ENCODE measurements at regions not wholly inside any gene's neighbourhood (a gene's known extent, or its start where the extent isn't known, plus 50 kb on each side); places are given as distances from the start of the nearest gene placed in this dataset.

DNA sequence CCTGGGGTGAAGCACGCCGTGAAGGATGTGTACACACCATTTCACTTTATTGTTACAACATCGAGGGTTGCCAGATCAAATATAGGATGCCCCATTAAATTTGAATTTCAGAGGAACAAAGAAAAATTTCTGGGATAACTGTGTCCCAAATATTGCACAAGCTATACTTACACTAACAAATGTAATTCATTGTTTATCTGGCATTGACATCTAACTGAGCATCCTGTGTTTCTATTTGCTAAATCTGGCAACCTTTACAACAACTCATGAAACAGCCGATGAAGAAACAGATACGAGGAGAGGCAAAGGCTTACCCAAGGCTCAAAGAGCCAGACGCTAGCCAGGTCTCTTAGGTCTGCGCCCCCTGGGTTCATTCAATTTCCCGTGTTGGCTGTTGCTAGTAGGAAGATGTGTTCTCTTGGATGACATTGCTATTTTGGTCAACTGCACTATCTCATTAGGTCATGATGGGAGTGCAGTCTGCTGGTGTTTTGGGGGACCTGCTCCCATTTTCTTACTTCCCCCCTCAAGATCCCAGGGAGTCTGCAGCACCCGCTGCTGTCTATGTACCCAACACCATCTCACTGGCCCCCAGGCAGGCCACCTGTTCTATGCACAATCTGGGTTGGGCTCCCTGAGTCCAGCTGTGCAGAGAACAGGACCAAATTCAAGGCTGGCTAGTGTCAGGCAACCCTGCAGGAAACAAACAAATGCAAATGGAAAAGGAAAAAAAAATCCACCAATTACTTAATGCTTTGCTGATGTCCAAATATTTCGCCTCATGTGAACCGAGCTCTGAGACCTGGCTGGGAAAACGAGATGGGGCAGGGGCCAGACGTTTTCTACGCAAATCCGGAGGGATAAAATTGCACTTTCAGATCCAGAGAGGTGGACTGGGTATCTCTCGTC, 560.9 kb downstream of the MIAT start:
- TF ChIP-seq, protein P1, sequence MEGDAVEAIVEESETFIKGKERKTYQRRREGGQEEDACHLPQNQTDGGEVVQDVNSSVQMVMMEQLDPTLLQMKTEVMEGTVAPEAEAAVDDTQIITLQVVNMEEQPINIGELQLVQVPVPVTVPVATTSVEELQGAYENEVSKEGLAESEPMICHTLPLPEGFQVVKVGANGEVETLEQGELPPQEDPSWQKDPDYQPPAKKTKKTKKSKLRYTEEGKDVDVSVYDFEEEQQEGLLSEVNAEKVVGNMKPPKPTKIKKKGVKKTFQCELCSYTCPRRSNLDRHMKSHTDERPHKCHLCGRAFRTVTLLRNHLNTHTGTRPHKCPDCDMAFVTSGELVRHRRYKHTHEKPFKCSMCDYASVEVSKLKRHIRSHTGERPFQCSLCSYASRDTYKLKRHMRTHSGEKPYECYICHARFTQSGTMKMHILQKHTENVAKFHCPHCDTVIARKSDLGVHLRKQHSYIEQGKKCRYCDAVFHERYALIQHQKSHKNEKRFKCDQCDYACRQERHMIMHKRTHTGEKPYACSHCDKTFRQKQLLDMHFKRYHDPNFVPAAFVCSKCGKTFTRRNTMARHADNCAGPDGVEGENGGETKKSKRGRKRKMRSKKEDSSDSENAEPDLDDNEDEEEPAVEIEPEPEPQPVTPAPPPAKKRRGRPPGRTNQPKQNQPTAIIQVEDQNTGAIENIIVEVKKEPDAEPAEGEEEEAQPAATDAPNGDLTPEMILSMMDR (IDR thresholded peaks at IDR 0.05; ENCODE audit: insufficient read depth, missing control alignments), result no peak
- no peak for FAIRE-seq

DNA sequence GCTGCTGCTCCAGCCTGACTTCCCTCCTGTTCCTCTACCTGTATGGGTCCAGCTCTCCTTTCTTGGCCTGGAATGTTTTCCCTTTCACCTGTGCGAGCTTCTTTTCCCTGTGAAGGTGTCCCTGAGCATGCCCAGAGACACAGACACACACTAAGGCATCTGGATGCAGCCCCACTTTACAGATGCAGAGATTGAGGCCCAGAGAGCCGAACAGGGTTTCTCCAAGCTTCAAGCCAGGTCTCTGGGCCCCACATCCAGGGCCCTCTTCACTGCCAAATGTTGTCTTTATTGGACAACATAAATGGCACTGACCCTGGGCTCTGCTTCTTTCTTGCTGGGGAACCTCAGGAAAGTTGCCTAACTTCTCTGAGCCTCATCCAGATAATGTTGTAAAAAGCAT, 561.6 kb downstream of the MIAT start:
- FAIRE-seq (no peak), DNase-seq (ENCODE audit: insufficient read length, low spot score) (no peak)
- TF ChIP-seq, protein P1 (IDR thresholded peaks at IDR 0.05; ENCODE audit: insufficient read depth, missing control alignments), result no peak

More for the DNA sequence above, 560.9 kb downstream of the MIAT start:
- DNase-seq (ENCODE audit: insufficient read length, low spot score), result no peak

DNA sequence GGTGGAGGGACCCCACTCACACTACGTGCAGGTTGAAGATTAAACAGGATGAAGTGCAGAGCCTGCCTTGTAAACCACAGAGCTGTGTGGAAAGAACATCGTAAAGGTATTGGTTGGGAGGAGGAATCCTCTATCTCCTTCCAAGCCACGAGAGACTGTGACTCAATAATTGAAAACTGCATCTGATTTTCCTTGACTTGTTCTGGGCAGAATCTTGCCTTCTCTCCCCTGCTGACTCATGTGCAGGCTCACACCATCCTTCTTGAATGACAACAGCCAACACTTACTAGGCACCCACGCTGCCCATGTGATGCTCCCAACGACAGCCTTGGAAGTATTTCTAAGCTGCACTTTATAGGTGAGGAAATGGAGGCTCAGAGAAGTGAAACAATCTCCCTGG, 563.0 kb downstream of the MIAT start:
- FAIRE-seq, result no peak
- no peak for DNase-seq (ENCODE audit: insufficient read length, low spot score)
- TF ChIP-seq, protein P1 (IDR thresholded peaks at IDR 0.05; ENCODE audit: insufficient read depth, missing control alignments), result no peak

DNA sequence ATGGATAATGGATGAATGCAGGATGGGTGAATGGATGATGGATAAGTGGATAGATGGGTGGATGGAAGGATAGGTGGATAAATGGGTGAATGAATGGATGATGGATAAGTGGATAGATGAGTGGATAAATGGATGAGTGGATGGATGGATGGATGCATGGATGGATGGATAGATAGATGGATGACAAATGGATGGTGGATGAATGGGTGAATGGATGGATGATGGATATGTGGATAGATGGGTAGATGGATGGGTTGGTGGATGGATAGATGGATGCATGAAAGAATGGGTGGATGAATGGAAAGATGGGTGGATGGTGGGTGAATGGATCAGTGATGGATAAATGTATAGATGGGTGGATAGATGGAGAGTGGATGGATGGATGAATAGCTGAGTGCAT, 564.8 kb downstream of the MIAT start:
- FAIRE-seq (no peak), DNase-seq (ENCODE audit: insufficient read length, low spot score) (no peak)
- TF ChIP-seq, protein P1 (IDR thresholded peaks at IDR 0.05; ENCODE audit: insufficient read depth, missing control alignments), result no peak

DNA sequence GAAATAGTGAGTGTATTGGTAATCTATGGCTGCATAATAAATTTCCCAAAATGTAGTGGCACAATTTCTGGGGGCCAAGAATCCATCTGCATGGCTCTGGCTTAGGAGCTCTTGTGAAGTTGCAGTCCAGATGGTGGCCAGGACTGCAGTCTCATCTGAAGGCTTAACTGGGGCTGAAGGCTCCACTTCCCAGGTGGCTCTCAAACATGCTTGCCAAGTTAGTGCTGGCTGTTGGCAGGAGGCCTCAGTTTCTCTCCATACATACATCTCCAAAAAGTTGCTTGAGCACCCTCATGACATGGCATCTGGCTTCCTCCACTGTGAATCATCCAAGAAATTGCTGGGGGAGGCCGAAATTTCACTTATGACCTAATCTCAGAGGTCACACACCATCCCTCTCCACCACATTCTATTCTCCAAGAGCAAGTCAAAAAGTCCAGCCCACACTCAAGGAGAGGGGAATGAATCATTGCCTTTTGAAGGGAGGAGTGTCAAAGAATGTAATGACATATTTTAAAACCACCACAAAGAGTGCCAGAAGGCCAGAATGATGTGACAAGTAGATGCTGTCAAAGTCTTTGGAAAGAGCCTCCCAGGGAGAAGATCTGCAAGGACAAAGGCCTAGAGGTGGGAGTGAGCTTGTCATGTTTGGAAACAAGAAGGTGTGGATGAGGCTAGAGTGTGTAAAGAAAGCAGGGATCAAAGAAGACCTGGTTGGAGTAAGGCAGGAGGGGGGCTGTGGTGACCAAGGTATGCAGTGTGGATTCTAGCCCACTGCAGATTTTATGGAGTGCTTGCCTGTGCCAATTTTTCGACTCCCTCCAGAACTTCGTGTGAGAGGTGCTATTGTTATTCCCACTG, 566.2 kb downstream of the MIAT start:
- no peak for FAIRE-seq

DNA sequence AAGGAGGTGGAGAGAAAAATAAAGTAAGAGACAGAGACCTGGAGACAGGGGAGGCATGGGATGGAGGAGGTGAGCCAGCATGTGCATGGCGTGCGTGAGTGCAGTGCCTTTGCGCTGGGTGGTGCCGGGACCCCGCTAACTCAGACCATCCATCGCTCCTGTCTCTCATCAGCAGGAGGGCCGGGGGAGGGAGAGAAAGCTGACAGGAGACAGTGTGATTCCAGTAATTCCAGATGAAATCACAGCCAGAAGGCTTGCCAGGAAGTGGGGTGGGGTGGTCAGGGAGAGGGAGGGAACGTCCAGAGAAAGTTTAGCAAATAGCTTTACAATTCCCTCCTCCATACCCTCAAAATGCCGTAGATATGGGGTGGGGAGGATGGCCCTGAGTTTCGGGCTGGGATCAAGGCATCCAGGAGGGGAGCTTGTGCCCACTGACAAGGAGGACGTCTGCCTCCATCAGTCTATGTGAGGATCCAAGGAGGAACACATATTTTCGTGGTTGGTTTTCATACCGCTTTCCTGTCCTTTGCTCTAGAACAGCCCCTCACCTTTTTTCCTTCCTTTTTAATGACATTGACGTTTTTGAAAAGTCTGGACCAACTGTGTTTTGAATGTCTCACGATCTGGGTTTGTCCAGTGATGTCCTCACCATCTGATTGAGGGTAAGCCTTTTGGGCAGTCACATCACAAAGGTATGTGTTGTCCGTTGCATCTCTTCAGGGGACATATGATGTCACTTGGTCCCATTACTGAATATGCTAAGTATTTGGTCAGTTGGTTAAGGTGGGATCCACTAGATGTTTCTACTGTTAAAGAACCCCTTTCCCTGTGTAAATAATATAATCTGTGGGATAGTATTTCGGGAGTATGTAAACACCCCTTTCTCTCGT, 567.3 kb downstream of the MIAT start:
- TF ChIP-seq, protein P1 (IDR thresholded peaks at IDR 0.05; ENCODE audit: insufficient read depth, missing control alignments), result no peak
- no peak for FAIRE-seq
- no peak for DNase-seq (ENCODE audit: insufficient read length, low spot score)

More for the DNA sequence above, 566.2 kb downstream of the MIAT start:
- TF ChIP-seq, protein P1 (IDR thresholded peaks at IDR 0.05; ENCODE audit: insufficient read depth, missing control alignments), result no peak
- DNase-seq (ENCODE audit: insufficient read length, low spot score), result no peak

Measured in D721Med (cell line).